ENCODE measurements at regions not wholly inside any gene's neighbourhood (a gene's known extent, or its start where the extent isn't known, plus 50 kb on each side); places are given as distances from the start of the nearest gene placed in this dataset.

DNA sequence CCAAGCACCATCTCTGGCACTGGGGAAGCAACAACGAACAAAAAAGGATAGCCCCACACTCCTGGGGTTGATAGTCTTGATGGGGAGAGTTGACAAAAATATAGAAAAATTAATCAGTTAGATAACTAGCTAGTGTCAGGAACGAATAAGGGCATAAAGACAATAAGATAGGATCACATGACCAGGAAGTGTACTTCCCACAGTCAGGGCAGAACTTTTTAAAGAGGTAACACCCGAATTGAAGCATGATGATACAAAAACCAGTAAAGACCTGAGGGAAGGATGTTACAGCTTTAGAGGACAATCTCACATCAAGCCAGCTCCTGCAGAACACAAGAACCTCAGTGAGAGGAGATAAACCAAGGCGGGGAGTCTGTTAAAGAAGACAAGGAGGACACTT is 295.4 kb upstream of the CRIM1 start:
- H3K27me3 Mint-ChIP-seq: peaks cover 2% of the 10 kb centered on the region
- peaks cover 4% of the 10 kb centered on the region for H3K4me1 Mint-ChIP-seq (ENCODE audit: unreplicated experiment)
- no peak for DNase-seq (ENCODE audit: extremely low spot score, unreplicated experiment)
- no peaks in the 10 kb centered on the region for H3K9me3 Mint-ChIP-seq
- H3K27ac Mint-ChIP-seq: no peak overlapping the region
- H3K4me3 Mint-ChIP-seq: no peak overlapping the region
- H3K36me3 Mint-ChIP-seq: no peaks in the 10 kb centered on the region
- TF ChIP-seq, protein P1, sequence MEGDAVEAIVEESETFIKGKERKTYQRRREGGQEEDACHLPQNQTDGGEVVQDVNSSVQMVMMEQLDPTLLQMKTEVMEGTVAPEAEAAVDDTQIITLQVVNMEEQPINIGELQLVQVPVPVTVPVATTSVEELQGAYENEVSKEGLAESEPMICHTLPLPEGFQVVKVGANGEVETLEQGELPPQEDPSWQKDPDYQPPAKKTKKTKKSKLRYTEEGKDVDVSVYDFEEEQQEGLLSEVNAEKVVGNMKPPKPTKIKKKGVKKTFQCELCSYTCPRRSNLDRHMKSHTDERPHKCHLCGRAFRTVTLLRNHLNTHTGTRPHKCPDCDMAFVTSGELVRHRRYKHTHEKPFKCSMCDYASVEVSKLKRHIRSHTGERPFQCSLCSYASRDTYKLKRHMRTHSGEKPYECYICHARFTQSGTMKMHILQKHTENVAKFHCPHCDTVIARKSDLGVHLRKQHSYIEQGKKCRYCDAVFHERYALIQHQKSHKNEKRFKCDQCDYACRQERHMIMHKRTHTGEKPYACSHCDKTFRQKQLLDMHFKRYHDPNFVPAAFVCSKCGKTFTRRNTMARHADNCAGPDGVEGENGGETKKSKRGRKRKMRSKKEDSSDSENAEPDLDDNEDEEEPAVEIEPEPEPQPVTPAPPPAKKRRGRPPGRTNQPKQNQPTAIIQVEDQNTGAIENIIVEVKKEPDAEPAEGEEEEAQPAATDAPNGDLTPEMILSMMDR (conservative IDR thresholded peaks at IDR 0.05): no peak

DNA sequence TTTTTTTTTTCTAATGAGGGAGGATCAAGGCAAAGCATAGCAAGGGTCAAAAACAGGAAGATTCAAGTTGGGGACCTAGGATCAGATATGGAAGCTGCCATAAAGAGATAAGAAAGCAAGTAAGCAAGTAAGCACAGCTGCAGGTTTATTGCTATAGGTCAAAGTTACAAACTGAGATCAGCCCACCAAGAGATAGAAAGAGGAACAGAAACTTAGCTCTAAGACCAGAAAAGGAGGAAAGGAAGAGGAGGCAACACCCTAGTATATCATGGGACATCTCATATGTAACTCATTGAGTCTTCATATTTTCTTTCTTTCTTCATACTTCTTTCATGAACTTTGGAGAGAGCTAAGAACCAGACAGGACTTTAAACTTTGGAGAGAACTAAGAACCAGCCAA is 295.9 kb upstream of the CRIM1 start:
- Mint-ChIP-seq H3K4me1 (ENCODE audit: unreplicated experiment) (peaks cover 4% of the 10 kb centered on the region), H3K36me3 (no peaks in the 10 kb centered on the region), H3K9me3 (no peaks in the 10 kb centered on the region), H3K27ac (no peak overlapping the region), H3K27me3 (peaks cover 2% of the 10 kb centered on the region), H3K4me3 (no peak overlapping the region)
- TF ChIP-seq, protein P1 (conservative IDR thresholded peaks at IDR 0.05): no peak
- no peak for DNase-seq (ENCODE audit: extremely low spot score, unreplicated experiment)

DNA sequence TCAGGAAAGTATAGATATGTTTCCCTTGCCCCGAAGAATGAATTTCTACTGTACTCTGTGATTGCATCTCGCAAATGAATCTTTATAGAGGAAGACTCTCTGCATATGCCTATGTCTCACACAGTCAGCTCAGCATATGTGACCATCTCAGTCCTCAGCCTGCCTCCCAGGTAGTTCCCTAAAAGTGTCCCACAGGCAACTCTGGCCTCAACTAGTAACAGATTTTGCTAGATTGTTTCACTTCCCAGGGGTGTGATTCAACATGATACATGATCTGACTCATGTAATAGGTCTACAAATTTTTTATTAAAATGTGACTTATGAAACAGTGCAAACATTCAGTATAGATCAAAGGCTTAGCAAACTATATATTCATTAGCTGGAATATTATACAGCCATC is 296.6 kb upstream of the CRIM1 start:
- TF ChIP-seq, protein P1 (conservative IDR thresholded peaks at IDR 0.05): no peak
- Mint-ChIP-seq H3K36me3 (no peaks in the 10 kb centered on the region), H3K9me3 (no peaks in the 10 kb centered on the region), H3K4me1 (ENCODE audit: unreplicated experiment) (peaks cover 4% of the 10 kb centered on the region), H3K27me3 (peaks cover 2% of the 10 kb centered on the region), H3K4me3 (no peak overlapping the region), H3K27ac (no peak overlapping the region)
- DNase-seq (ENCODE audit: extremely low spot score, unreplicated experiment): no peak

DNA sequence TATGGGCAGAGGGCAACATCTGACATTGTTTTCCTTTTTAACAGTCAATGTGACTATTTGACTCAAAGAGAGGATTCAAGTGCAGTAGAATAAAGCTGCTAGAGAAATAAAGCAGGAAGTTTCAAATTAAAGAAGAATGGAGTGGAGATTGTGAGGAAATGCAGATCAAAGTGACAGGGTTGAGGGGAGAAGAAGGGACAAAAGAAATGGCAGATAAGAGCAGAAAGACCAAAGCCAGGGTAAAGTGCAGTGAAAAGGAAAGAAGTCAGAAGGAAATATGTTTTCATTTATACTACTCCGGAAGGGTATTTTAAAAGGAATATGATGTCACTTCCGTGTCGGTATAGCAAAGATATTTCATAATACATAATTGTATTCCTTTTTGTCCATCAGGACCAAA is 297.5 kb upstream of the CRIM1 start:
- H3K4me1 Mint-ChIP-seq (ENCODE audit: unreplicated experiment): peaks cover 4% of the 10 kb centered on the region
- no peaks in the 10 kb centered on the region for H3K36me3 Mint-ChIP-seq
- H3K9me3 Mint-ChIP-seq: no peaks in the 10 kb centered on the region
- no peak overlapping the region for H3K4me3 Mint-ChIP-seq
- peaks cover under 1% of the 10 kb centered on the region for H3K27me3 Mint-ChIP-seq
- H3K27ac Mint-ChIP-seq: no peak overlapping the region
- TF ChIP-seq, protein P1 (conservative IDR thresholded peaks at IDR 0.05): no peak
- DNase-seq (ENCODE audit: extremely low spot score, unreplicated experiment): no peak

DNA sequence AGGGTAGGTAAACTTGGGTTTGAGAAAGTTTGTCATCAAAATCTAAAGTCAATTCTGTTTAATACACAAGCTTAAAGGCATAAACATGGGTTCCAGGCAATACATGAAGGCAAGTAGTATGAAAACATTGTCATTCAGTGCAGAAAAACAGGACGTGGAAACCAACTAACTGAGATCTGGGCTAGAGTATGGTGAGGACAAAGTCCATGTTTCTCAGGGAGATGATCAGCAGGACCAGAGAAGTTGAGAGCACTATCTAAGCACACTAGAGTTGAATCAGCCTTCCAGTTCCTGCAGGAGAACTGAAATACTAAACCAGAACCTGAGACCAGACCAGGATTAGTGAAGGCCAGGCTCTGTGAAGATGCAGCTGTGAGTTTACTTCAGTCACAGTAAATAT is 302.8 kb upstream of the CRIM1 start:
- TF ChIP-seq, protein P1 (conservative IDR thresholded peaks at IDR 0.05): no peak
- Mint-ChIP-seq H3K36me3 (no peaks in the 10 kb centered on the region), H3K4me3 (no peak overlapping the region)

DNA sequence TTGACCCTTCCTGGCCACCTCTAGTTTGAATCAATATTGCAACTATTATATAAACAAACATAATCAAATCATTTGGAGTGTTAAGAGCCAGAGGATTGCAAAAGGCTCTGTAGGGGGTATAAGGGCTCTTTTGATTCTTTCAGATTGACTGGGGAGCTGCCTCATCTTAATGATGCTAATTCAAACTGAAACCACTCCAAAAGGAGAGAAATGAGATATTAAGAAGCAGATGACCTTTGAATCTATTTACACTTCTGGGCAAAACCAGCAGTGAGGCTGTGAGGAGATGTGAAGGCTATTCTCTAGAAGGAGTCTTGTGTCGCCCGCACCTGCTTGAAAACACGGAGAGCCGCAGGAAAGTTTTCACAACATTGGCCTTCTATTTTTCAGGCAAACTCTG is 311.2 kb upstream of the CRIM1 start:
- H3K4me1 Mint-ChIP-seq (ENCODE audit: unreplicated experiment): no peaks in the 10 kb centered on the region
- H3K27me3 Mint-ChIP-seq: no peaks in the 10 kb centered on the region
- H3K27ac Mint-ChIP-seq: no peak overlapping the region
- H3K9me3 Mint-ChIP-seq: no peaks in the 10 kb centered on the region
- H3K4me3 Mint-ChIP-seq: no peak overlapping the region
- DNase-seq (ENCODE audit: extremely low spot score, unreplicated experiment): no peak
- no peaks in the 10 kb centered on the region for H3K36me3 Mint-ChIP-seq
- TF ChIP-seq, protein P1 (conservative IDR thresholded peaks at IDR 0.05): no peak

More for the DNA sequence above, 302.8 kb upstream of the CRIM1 start:
- no peak overlapping the region for H3K27ac Mint-ChIP-seq
- no peak for DNase-seq (ENCODE audit: extremely low spot score, unreplicated experiment)
- H3K27me3 Mint-ChIP-seq: no peaks in the 10 kb centered on the region
- H3K9me3 Mint-ChIP-seq: peaks cover 7% of the 10 kb centered on the region
- H3K4me1 Mint-ChIP-seq (ENCODE audit: unreplicated experiment): peaks cover under 1% of the 10 kb centered on the region
